ENCODE measurements at regions not wholly inside any gene's neighbourhood (a gene's known extent, or its start where the extent isn't known, plus 50 kb on each side); places are given as distances from the start of the nearest gene placed in this dataset.

GRCh38 chr15:37638116-37638515 lies 296.3 kb upstream of the TMCO5A start:
- TF ChIP-seq POLR2A (IDR thresholded peaks at IDR 0.05; ENCODE audit: low read depth, low read length) = no peak
- TF ChIP-seq TAF1 (IDR thresholded peaks at IDR 0.05; ENCODE audit: borderline replicate concordance, low read depth, low read length) = no peak
- no peak for TF ChIP-seq POLR2AphosphoS5 (IDR thresholded peaks at IDR 0.05; ENCODE audit: low read depth, low read length)
